ENCODE measurements at regions not wholly inside any gene's neighbourhood (a gene's known extent, or its start where the extent isn't known, plus 50 kb on each side); places are given as distances from the start of the nearest gene placed in this dataset.

GRCh38 chr10:30555465-30555864 lies 74.1 kb downstream of the LYZL2 start:
- Histone ChIP-seq H3K4me2 (ENCODE audit: insufficient read depth, low read length) (no peak overlapping the region), H2AFZ (ENCODE audit: low read depth, low read length) (no peak overlapping the region), H4K20me1 (replicated peaks; ENCODE audit: control insufficient read depth, extremely low read depth, insufficient read depth, low read length) (no peaks in the 10 kb centered on the region), H3K9me1 (replicated peaks; ENCODE audit: control insufficient read depth, extremely low read depth, insufficient read depth, low read length) (no peaks in the 10 kb centered on the region), H3K9ac (replicated peaks; ENCODE audit: extremely low read depth, insufficient read depth, low read length) (no peak overlapping the region), H3K4me3 (replicated peaks in 1 of 3; ENCODE audit: insufficient read depth in 1 of 3, low read depth in 1 of 3, low read length in 3 of 3) (no peak overlapping the region), H3K27me3 (ENCODE audit: control insufficient read depth in 2 of 2, insufficient read depth in 2 of 2, low read length in 2 of 2) (no peaks in the 10 kb centered on the region), H3K9me3 (replicated peaks; ENCODE audit: control insufficient read depth, insufficient read depth, low read length) (no peaks in the 10 kb centered on the region), H3K79me2 (ENCODE audit: control insufficient read depth, insufficient read depth, low read length) (no peaks in the 10 kb centered on the region), H3K27ac (ENCODE audit: insufficient read depth, low read depth, low read length) (no peak overlapping the region), H3K4me1 (ENCODE audit: control insufficient read depth, extremely low read depth, insufficient read depth, low read length) (peaks cover 7% of the 10 kb centered on the region), H3K36me3 (ENCODE audit: control insufficient read depth in 2 of 2, extremely low read depth in 1 of 2, insufficient read depth in 2 of 2, low read length in 2 of 2) (no peaks in the 10 kb centered on the region)
- CTCF ChIA-PET = interaction anchor here (1.0 to 2.2 kb wide), 3 partner anchors 27 to 36 kb away, joined by 3 to 10 read pairs (median 7); no protein-coding TSS in a partner anchor
- FAIRE-seq (no peak), DNase-seq (ENCODE audit: low read depth, low spot score) (no peak)
- intact Hi-C loops (cut with micrococcal nuclease) = no loop called here
- no peak for TF ChIP-seq POLR2AphosphoS5 (IDR thresholded peaks at IDR 0.05; ENCODE audit: insufficient read depth, low read depth, low read length)
- TF ChIP-seq FOS (IDR thresholded peaks at IDR 0.05; ENCODE audit: borderline replicate concordance, insufficient read depth, low read length) = no peak
- no peak for TF ChIP-seq GATA2 (IDR thresholded peaks at IDR 0.05; ENCODE audit: insufficient read depth, insufficient read length, low read depth, low read length)
- TF ChIP-seq CTCF (IDR thresholded peaks at IDR 0.05; ENCODE audit: extremely low read depth in 1 of 2, insufficient read depth in 1 of 2, low read depth in 1 of 2, low read length in 2 of 2) = no peak
- no peak for TF ChIP-seq MYC (IDR thresholded peaks at IDR 0.05; ENCODE audit: low read depth, low read length)
- no peak for TF ChIP-seq MAX (IDR thresholded peaks at IDR 0.05; ENCODE audit: insufficient read depth, insufficient read length)
- TF ChIP-seq JUN (IDR thresholded peaks at IDR 0.05; ENCODE audit: borderline replicate concordance, insufficient read depth, insufficient read length, low read depth) = no peak
- no peak for TF ChIP-seq POLR2A (IDR thresholded peaks at IDR 0.05; ENCODE audit: low read depth, low read length)
- dilution Hi-C loops (cut with MboI; ENCODE audit: extremely low pct_ligation_motif_present, low sequenced_read_pairs) = no loop called here
- POLR2A ChIA-PET = no interaction called here
- no TSS peak for BruUV-seq (replicated peaks)
